GM08714 (cell line): ENCODE measurements at regions not wholly inside any gene's neighbourhood (a gene's known extent, or its start where the extent isn't known, plus 50 kb on each side); places are given as distances from the start of the nearest gene placed in this dataset.
"Not testable (repeated sequence)": the region's sequence is repeated elsewhere in the genome, so short reads cannot be mapped to it uniquely, and the experiment has no call there.

Experiments used
- H3K4me3 ChIP-seq: fragments of 200-500 bp; sonication (Bioruptor generic); 2 replicates; pipeline ENCODE4 v1.5.1; 2014; ENCODE audit warnings: mild to moderate bottlenecking, low read length, inconsistent platforms
- ZNF274 ChIP-seq: IDR thresholded peaks from 2 replicates; pipeline ENCODE4 v1.6.1; 2012; ENCODE audit warnings: mild to moderate bottlenecking, low read depth, low read length

DNA sequence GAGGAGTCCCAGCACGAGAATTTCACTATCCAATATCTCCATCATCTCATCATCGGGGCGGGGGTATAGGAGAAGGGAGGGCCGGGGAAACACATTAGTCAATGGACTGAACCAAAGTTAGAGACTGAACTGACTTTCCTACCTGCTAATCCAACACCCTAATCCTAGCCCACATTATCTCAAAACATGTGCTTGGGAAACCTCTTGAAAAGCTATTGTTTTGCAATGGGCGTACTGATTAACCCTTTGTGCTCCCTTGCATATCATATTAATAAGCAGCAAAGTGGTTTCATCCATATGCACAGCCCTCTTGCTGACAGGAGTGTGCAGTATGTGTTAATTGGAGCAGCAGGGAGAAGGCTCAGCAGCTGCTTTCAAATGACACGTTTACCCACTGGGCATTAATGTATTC, 125.7 kb upstream of the GRIP1 start:
- no peak overlapping the region for H3K4me3 ChIP-seq
- TF ChIP-seq ZNF274, result no peak

DNA sequence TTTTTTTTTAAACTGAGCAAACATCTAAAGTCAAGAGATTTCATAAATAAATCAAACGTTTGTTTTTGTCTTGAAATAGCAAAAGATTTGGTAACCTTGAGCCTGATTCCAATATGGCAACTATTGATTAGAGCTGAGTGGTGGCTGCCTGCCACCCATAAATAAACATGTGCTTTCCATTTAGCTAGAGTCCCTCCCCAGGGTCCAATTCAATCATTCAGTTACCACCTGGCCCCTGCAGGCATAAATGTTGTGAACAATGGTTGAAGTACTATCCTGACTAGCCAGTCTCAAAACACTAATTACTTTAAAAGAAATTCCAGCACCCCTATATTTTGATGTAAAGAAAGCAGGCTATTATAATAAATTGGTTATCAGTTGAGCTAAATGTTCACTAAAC, 129.7 kb upstream of the GRIP1 start:
- no peak overlapping the region for H3K4me3 ChIP-seq
- TF ChIP-seq ZNF274, result no peak

DNA sequence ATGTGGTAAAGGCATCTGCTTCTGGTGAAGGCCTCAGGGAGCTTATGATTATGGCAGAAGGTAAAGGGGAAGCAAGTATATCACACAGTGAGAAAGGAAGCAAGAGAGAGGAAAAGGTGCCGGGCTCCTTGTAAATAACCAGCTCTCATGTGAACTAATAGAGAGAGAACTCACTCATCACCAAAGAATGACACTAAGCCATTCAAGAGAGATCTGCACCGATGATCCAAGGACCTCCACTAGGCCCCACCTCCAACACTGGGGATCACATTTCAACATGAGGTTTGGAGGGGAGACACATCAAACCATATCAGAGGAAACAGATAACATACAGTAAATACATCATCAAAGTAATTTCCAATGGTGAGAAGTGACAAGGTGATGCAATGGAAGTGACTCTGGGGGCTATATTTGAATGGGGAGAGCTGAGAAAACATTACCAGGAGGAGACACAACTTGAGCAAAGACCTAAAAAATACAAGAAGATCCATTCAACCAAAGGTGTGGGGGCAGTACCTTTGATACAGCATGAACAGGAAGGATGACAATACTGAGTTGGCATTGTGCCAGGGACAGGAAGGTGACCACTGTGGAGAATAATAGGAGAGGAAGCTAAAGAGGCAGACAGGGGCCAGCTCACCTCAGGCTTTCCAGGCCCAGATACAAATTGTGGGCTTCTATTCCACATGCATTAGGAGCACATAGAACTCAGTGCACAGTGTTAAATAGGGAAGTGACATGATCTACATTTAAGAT, 134.4 kb upstream of the GRIP1 start:
- no peak overlapping the region for H3K4me3 ChIP-seq
- no peak for TF ChIP-seq ZNF274

DNA sequence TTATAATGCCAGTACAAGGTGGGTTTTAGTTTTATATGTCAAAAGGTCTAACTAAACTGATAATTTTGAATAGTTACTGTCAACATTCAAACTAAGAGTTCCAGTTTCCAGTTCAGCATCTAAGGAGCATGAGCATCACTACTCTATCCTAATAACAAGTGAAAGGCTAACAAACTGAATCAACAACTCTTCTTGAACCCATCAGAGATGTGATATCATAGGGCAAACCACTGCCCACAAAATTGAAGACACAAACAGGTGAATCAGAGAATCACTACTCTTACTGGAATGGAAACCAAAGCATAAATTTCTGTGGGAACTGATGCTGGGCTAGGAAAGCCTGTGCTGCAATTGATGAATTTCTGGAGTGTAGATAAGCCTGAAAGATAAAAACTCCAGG, 140.7 kb upstream of the GRIP1 start:
- no peak for TF ChIP-seq ZNF274
- no peak overlapping the region for H3K4me3 ChIP-seq

DNA sequence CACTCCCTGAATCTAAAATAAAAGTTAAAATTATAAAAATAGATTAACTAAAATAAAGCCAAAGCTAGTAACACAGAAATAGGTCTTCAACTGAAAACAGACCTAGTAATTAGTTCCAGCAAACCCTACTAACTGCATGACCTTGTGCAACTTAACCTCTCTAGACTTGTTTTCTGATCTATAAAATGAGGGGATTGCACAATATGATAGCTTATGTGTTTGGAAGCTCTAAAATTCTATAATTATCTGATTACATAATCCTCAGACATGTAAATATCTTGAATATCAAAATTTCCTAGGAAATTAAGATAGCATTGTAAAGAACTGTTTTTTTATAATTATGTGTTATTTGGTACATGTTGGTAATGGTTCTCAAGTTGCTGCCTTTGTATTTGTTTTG, 144.1 kb upstream of the GRIP1 start:
- H3K4me3 ChIP-seq, result no peak overlapping the region
- TF ChIP-seq ZNF274, result no peak

DNA sequence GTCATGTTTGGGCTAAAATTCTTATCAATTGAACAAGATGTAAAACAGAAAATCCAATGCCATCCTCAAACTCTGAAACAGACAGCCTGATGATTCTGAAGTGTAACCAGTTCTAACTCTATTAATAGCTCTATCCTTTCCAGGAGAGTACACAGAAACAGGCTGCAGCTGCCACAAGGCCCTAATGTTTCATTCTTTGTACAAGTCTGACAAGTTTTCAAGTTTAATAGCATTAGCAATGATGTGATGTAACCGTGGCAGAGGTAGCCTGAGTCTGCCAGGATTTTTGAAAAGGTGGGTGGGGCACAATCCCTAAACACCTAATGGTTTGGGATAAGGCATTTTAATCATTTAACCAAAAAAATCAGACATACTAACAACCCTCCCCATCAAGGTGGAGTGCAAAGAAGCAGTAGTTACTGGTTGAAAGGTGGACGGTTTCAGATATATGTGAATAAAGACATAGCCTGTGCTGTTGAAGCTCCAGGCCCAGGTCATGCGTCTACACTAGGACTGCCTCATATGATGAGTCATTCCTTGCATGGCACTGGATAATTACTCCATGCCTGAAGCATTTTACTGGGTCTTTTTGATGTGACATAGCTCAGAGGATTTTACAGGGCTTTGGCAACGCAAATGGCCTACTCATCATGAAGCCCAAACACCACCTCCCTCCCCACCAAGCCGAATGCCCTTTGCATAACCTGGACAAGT, 145.1 kb upstream of the GRIP1 start:
- no peak overlapping the region for H3K4me3 ChIP-seq
- no peak for TF ChIP-seq ZNF274

DNA sequence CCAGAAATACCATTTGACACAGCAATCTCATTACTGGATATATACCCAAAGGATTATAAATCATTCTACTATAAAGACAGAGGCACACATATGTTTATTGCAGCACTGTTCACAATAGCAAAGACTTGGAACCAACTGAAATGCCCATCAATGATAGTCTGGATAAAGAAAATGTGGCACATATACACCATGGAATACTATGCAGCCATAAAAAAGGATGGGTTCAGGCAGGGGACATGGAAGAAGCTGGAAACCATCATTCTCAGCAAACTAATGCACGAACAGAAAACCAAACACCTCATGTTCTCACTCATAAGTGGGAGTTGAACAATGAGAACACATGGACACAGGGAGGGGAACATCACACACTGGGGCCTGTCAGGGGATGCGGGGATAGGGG, 147.0 kb upstream of the GRIP1 start:
- not testable (repeated sequence) for H3K4me3 ChIP-seq

DNA sequence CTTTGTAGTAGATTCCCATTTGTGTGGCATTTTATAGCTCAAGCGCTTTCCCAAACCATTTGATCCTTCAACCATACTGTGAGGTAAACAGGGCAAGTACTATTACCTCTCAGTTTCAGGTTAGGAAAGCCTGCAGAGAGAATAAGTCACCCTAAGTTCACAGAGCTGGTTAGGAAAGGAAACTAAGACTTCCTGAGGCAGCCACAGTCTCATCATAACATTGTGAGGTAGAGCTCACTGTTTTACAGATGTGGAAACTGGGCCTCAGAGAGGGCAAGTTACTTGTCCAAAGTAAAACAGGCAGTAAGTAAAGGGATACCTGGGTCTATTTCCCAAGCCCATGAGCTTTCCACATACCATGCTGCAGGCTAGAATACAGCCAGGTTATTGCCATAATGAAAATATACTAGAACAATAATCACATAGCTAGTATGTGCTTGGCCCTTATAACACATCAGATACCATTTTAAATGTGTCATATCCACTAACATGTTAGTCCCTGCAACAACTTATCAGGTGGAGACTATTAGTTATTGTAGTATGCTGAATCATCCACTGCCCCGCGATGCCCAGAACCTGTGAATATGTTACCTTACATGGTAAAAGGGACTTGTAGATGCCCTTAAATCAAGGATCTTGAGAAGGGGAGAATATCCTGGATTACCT, 150.9 kb upstream of the GRIP1 start:
- no peak overlapping the region for H3K4me3 ChIP-seq
- TF ChIP-seq ZNF274, result no peak

DNA sequence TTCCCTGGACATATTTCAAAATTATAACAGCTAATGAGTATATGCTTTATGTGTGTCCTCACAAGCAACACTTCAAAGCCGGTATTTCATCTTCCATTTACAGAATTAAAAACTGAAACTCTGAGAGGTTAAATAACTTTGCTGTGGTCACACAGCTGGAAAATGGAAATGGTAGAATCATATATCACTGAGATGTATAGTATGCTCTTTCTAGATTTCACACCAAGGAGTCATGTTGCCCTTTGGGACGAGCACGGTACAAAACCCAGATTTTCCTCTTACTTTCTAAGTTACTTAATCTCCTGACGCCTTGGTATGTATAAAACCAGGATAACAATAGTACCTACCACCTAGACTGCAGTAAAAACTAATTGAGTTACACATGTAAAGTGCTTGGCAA, 152.6 kb upstream of the GRIP1 start:
- no peak for TF ChIP-seq ZNF274
- no peak overlapping the region for H3K4me3 ChIP-seq

DNA sequence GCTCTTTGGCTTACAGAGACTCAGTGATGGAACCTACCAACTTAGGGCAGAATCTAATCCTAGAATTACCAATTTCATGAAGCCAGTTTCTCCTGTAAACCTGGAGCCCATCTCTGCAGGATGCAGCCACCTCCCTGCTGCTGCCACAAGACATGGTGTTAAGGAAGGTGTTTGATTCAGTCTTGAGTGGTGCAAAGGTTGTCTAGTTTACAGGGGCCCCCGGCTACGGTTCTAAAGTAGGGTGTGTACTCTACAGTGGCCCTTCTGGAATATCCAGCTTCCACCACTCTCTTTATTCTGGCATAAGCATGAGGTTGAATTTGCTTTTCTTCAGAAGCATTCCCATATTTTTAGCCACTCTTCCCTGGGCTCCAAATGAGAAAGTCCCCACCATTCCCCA, 154.1 kb upstream of the GRIP1 start:
- TF ChIP-seq ZNF274, result no peak

DNA sequence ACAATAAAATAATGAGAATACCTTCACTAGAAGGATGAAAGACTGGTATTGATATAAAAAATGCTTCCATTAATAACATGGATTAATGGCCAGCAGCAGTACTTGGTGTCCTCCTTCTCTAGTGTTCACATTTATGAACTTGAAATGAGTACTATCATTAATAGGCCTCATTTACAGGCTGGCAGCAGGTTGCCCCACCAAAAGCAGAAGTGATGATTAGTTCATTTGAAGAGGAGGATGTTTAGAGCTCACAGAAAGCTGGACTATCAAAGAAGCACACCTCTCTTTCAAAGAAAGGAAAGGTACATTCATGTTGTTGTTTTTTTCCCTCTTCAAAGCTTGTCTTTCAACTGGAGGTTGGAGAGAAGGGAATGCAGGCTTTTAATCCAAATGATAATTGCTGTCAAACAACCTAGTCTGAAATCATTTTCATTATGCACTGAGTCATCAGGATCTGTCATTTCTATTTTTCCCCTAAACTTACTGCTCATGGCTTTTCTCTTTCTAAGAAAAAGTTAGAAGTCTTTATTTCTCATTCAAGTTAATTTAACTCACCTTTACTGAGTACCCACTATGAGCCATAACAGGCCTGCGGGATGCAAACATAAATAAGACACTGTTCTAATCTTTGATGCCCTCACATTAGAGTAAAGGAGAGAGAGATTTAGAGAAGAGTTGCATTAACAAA, 157.9 kb upstream of the GRIP1 start:
- TF ChIP-seq ZNF274, result no peak
- H3K4me3 ChIP-seq, result no peak overlapping the region

More for the DNA sequence above, 154.1 kb upstream of the GRIP1 start:
- H3K4me3 ChIP-seq, result no peak overlapping the region

DNA sequence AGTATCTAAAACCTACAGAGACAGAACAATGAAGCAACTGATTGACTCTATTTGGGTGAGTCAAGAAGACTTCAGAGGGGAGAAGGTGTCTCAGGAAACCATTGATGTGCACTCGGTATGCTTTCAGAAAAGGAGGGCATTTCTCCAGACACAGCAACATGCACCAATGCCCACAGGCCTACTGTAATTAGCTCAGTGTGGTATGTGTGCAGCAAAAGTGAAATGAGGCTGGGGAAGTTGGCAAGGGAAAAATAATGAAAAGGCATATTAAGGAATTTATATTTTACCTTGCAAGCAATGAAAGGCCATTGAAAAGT, 158.4 kb upstream of the GRIP1 start:
- no peak overlapping the region for H3K4me3 ChIP-seq
- TF ChIP-seq ZNF274, result no peak

DNA sequence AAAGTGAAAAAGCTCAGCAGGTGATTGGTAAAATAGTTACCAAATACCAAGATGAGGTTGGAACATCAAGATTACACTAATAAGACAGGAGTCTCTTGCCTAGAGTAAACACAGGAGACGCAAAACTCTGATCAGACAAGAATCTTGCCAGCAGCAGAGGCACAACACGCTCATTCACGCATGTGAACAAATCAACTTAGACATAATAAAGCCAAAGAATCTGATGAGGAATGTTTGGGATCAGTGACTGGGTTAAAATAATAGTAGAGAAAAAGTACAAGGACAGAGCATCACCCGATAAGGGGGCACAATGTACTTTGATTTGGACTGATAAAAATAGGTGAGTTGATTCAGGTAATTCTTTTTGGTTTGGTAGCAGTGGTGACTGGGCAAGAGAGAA, 159.5 kb upstream of the GRIP1 start:
- TF ChIP-seq ZNF274, result no peak
- H3K4me3 ChIP-seq, result no peak overlapping the region

DNA sequence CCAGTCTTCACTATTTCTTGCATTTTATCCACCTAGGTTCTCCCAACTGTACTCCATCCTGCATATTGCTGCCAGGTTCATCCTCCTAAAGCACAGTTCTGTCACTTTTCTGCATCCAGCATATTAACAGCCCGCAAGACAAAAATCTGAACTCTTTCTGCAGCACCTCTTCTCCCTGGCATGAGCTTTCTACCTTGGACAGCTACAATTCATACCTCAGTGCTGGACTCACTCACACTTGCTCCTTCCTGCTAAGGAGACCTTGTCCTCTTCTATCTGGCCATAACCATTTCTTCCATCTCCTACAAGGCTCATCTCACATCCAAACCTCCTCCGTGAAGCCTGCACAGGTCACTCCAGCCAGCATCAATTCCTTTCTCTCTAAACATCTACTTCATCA, 170.1 kb upstream of the GRIP1 start:
- no peak overlapping the region for H3K4me3 ChIP-seq
- no peak for TF ChIP-seq ZNF274

DNA sequence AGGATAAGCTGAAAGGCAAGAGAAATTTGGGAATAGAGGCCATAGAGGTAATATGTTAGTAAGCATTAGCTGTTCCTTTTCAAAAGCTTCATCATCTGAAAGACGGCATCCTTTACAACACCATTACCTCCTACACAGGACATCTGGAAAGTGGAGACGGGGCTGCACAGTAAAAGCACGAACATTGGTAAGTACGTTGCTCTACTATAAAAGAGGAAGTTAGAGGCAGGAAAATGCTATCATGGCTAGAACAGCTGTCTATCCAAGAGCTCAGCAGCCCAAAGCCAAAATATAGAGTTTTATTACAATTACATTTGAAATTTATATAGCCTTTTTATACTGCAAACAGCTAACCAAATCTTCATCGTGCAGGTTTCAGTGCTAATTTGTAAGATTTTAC, 172.3 kb upstream of the GRIP1 start:
- no peak overlapping the region for H3K4me3 ChIP-seq
- TF ChIP-seq ZNF274, result no peak

DNA sequence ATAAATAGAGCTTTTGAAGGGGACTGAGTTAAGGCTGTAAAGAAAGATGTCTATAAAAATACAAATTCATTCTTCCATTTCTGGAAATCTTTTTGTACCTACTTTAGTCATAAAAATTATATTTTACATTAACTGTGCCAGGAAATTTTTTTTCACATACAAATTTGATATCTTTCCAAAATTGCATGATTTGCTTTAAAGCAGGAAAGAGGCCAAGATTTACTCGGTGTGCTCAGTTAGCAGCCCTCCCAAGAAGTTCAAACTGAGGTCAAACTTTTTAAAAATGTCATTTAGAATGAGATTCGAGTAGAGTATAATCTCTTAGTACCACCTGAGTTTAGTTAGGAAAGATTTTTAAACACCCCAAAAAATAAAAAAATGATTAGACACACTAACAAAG, 173.2 kb upstream of the GRIP1 start:
- H3K4me3 ChIP-seq, result no peak overlapping the region
- TF ChIP-seq ZNF274, result no peak
